ENCODE measurements at regions not wholly inside any gene's neighbourhood (a gene's known extent, or its start where the extent isn't known, plus 50 kb on each side); places are given as distances from the start of the nearest gene placed in this dataset.

- Histone ChIP-seq H3K4me3 (ENCODE audit: low read depth in 2 of 2, low read length in 1 of 2) (no peak overlapping the region), H3K4me2 (no peak overlapping the region), H3K79me2 (ENCODE audit: insufficient read depth) (no peaks in the 10 kb centered on the region), H3K9me2 (no peaks in the 10 kb centered on the region), H2AFZ (ENCODE audit: low read depth) (no peak overlapping the region), H4K20me1 (ENCODE audit: insufficient read depth) (no peaks in the 10 kb centered on the region), H3K9ac (no peak overlapping the region), H3K9me3 (no peaks in the 10 kb centered on the region), H3K27ac (ENCODE audit: low read depth in 2 of 2, low read length in 1 of 2) (no peak overlapping the region), H3F3A (replicated peaks; ENCODE audit: insufficient read depth) (no peaks in the 10 kb centered on the region), H3K36me3 (replicated peaks in 1 of 2; ENCODE audit: control insufficient read depth in 1 of 2, insufficient read depth in 2 of 2, low read length in 1 of 2) (no peaks in the 10 kb centered on the region), H3K4me1 (ENCODE audit: control insufficient read depth in 1 of 2, insufficient read depth in 2 of 2, low read depth in 1 of 2, low read length in 1 of 2) (peaks cover 0 to 6% of the 10 kb centered on the region in 2 experiments; a peak in 2 of 4 replicates), H3K27me3 (ENCODE audit: insufficient read depth) (no peaks in the 10 kb centered on the region)
- CTCF ChIA-PET = interaction anchor here (2.0 kb wide), 1 partner anchor 13 kb away, joined by 9 read pairs; no protein-coding TSS in a partner anchor
- no peak for DNase-seq
- 92% methylated on average over 1 of the region's 2 CpGs for WGBS (ENCODE audit: low lambda C conversion rate)
- POLR2A ChIA-PET = no interaction called here
- no peak for TF ChIP-seq SIN3A (IDR thresholded peaks at IDR 0.05; ENCODE audit: borderline replicate concordance, low read depth, low read length)
Observed at GRCh38 chr10:59593768-59594167, 115.9 kb downstream of the SLC16A9 start.

GRCh38 chr10:59589796-59590195 is 119.9 kb downstream of the SLC16A9 start:
- no peak for DNase-seq
- CTCF ChIA-PET = interaction anchor here (1.7 to 2.4 kb wide), 3 partner anchors 10 to 36 kb away, joined by 4 to 13 read pairs (median 7); no protein-coding TSS in a partner anchor
- Histone ChIP-seq H3K4me3 (ENCODE audit: low read depth in 2 of 2, low read length in 1 of 2) (no peak overlapping the region), H3K4me2 (no peak overlapping the region), H3K27ac (ENCODE audit: low read depth in 2 of 2, low read length in 1 of 2) (no peak overlapping the region; a peak in 1 of 4 replicates), H3K9me3 (no peaks in the 10 kb centered on the region), H3F3A (replicated peaks; ENCODE audit: insufficient read depth) (peaks cover 8% of the 10 kb centered on the region), H2AFZ (ENCODE audit: low read depth) (no peak overlapping the region), H3K9ac (no peak overlapping the region), H3K9me2 (no peaks in the 10 kb centered on the region), H3K4me1 (ENCODE audit: control insufficient read depth in 1 of 2, insufficient read depth in 2 of 2, low read depth in 1 of 2, low read length in 1 of 2) (peaks cover 0 to 6% of the 10 kb centered on the region in 2 experiments; a peak in 2 of 4 replicates), H3K36me3 (replicated peaks in 1 of 2; ENCODE audit: control insufficient read depth in 1 of 2, insufficient read depth in 2 of 2, low read length in 1 of 2) (no peaks in the 10 kb centered on the region), H3K27me3 (ENCODE audit: insufficient read depth) (no peaks in the 10 kb centered on the region), H3K79me2 (ENCODE audit: insufficient read depth) (no peaks in the 10 kb centered on the region), H4K20me1 (ENCODE audit: insufficient read depth) (no peaks in the 10 kb centered on the region)
- 49% methylated on average over 6 of the region's 6 CpGs for WGBS (ENCODE audit: low lambda C conversion rate)
- POLR2A ChIA-PET = no interaction called here
- TF ChIP-seq RCOR1 (IDR thresholded peaks at IDR 0.05; ENCODE audit: low read length) = peak; percentile 5; the same call in 1 of the 2 replicates
- TF ChIP-seq TCF12 (IDR thresholded peaks at IDR 0.05) = 0 out of 2 replicates have a peak, but pooled peaks have one; percentile 11
- no peak for TF ChIP-seq SMC3 (IDR thresholded peaks at IDR 0.05; ENCODE audit: low read depth, low read length)
- 0 out of 4 replicates have a peak, but pooled peaks of 1 of the 2 experiments have one; percentile 16 for TF ChIP-seq EP300 (IDR thresholded peaks at IDR 0.05; ENCODE audit: borderline replicate concordance in 1 of 2, low read depth in 1 of 2, low read length in 1 of 2)

- no peaks in the 10 kb centered on the region for H3K36me3 ChIP-seq (replicated peaks in 1 of 2; ENCODE audit: control insufficient read depth in 1 of 2, insufficient read depth in 2 of 2, low read length in 1 of 2)
- no peak overlapping the region for H3K9ac ChIP-seq
- peaks cover 0 to 8% of the 10 kb centered on the region in 2 experiments; a peak in 2 of 4 replicates for H3K4me1 ChIP-seq (ENCODE audit: control insufficient read depth in 1 of 2, insufficient read depth in 2 of 2, low read depth in 1 of 2, low read length in 1 of 2)
- H3K4me3 ChIP-seq (ENCODE audit: low read depth in 2 of 2, low read length in 1 of 2) = no peak overlapping the region
- H2AFZ ChIP-seq (ENCODE audit: low read depth) = no peak overlapping the region
- peak; percentile 61 for TF ChIP-seq GABPA (IDR thresholded peaks at IDR 0.05; ENCODE audit: low read depth)
- TF ChIP-seq MAX (IDR thresholded peaks at IDR 0.05; ENCODE audit: low read depth) = no peak
- POLR2A ChIA-PET = no interaction called here
- CTCF ChIA-PET = interaction anchor here (0.7 to 2.4 kb wide), 4 partner anchors 9 to 636 kb away, joined by 3 to 13 read pairs (median 6); no protein-coding TSS in a partner anchor
- H3K27me3 ChIP-seq (ENCODE audit: insufficient read depth) = no peaks in the 10 kb centered on the region
- no peaks in the 10 kb centered on the region for H3K9me2 ChIP-seq
- no peaks in the 10 kb centered on the region for H3K79me2 ChIP-seq (ENCODE audit: insufficient read depth)
- H3F3A ChIP-seq (replicated peaks; ENCODE audit: insufficient read depth) = peaks cover 11% of the 10 kb centered on the region
- H4K20me1 ChIP-seq (ENCODE audit: insufficient read depth) = no peaks in the 10 kb centered on the region
- H3K4me2 ChIP-seq = no peak overlapping the region
- WGBS (ENCODE audit: low lambda C conversion rate) = 68% methylated on average over 6 of the region's 6 CpGs
- H3K9me3 ChIP-seq = no peaks in the 10 kb centered on the region
- H3K27ac ChIP-seq (ENCODE audit: low read depth in 2 of 2, low read length in 1 of 2) = no peak overlapping the region
- DNase-seq = no peak
Observed at GRCh38 chr10:59588791-59589190, 120.9 kb downstream of the SLC16A9 start.

Measured in SK-N-SH (cell line).